ENCODE measurements at regions not wholly inside any gene's neighbourhood (a gene's known extent, or its start where the extent isn't known, plus 50 kb on each side); places are given as distances from the start of the nearest gene placed in this dataset.

DNA sequence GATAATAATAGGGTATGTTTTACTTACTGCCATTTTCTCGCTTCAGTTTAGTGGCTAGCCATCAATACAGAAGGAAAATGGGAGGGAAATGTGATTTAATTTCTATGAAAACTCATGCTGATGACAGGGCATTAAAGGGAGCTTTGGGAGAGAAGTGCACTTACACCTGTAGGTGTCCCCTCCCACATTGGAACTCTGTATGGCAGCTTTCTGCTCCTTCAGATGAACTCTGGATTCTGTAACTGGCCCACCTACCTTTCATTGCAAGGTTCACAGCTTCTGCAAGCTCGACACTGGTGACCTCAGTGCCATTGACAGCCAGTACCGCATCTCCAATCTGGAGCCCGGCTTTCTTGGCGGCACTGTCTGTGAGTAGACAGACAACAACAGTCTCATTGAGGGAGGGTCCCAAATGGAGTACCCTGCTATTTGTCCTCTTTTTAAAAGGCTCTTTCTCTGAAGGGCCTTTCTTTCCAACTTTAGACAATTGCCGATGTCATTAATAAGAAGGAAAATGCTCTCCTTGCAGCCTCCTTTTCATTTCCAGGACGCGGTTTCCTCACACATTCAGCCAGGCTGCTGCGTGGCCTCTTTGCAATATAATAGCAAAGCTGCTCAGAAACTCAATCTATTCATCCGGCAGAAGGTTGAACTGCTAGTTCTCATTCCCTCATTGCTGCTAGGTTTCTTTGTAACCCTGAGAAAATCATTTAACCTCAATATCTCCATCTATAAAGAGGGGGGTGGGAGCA, 63.6 kb downstream of the NUDT12 start:
- DNase-seq (ENCODE audit: insufficient read length) (no peak), FAIRE-seq (no peak)
- TF ChIP-seq TAF1 (IDR thresholded peaks at IDR 0.05; ENCODE audit: borderline replicate concordance, low read depth, low read length) (no peak), POLR2AphosphoS5 (IDR thresholded peaks at IDR 0.05; ENCODE audit: low read depth, low read length) (no peak), POLR2A (IDR thresholded peaks at IDR 0.05; ENCODE audit: low read depth, low read length) (no peak)

DNA sequence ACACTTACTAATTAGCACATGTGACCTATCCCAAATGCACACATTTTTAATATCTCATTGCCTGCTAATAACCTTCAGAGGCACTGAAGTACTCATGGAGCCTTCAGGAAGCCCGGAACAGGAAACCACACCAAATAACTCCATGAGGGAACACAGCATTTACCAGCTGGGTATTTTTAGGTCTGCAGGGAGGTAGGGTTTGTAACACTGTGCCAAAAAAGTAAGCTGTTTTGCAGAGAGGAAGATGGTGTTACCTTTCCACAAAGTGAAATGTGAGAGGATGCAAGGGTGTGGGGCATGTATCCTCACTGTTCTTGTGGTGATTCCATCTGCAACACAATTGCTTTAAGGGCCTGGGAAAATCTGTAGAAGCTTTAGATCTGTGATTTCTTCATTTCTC, 64.4 kb downstream of the NUDT12 start:
- FAIRE-seq = no peak
- DNase-seq (ENCODE audit: insufficient read length) = no peak
- no peak for TF ChIP-seq POLR2AphosphoS5 (IDR thresholded peaks at IDR 0.05; ENCODE audit: low read depth, low read length)
- no peak for TF ChIP-seq POLR2A (IDR thresholded peaks at IDR 0.05; ENCODE audit: low read depth, low read length)
- TF ChIP-seq TAF1 (IDR thresholded peaks at IDR 0.05; ENCODE audit: borderline replicate concordance, low read depth, low read length) = no peak

DNA sequence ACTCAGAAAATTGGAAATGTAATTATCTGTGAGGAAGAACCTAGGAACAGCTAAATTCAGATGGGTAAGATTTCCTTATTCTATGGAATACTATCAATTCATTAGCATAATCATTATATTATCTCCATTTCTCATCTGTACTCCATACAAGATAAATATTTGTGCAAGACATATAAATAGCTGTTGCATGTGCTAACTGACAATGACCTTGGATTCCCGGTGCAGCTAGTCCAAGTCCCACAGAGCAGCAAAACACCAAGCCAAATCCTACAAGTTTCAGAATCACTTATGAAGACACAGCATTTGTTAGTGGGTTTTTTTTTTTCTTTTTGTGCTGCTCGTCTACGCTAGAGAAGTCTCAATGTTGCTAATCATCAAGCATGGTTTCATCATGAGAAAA, 64.8 kb downstream of the NUDT12 start:
- FAIRE-seq (no peak), DNase-seq (ENCODE audit: insufficient read length) (no peak)

DNA sequence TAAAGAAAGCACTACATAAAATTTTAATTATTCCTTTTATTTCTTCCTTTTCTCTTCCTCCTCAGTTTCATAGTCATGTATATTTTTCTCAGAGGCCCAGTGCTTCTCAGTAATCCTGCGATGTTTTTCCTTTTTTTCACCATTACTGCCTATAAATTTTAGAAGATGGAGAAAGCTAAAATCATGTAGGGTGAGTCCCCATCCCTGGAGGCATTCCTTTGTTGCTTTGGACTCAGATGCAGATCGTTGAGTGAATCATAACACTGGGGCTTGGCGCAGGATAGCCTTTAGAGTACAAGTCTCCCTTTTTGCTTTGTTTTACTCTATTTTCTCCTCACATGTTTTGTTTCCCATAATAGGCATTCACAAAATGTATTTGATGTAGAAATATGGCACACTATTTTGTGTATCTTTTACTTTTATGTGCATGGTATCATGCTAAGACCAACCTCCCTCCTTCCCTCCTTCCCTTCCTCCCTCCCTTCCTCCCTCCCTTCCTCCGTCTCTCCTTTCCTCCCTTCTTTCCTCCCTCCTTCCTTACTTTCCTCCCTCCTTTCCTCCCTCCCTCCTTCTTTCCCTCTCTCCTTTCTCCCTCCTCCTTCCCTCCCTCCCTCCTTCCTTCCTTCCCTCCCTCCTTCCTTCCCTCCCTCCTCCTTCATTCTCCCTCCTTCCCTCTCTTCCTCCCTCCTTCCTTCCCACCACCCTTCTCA, 72.4 kb downstream of the NUDT12 start:
- FAIRE-seq = no peak
- TF ChIP-seq POLR2AphosphoS5 (IDR thresholded peaks at IDR 0.05; ENCODE audit: low read depth, low read length) (no peak), POLR2A (IDR thresholded peaks at IDR 0.05; ENCODE audit: low read depth, low read length) (no peak), TAF1 (IDR thresholded peaks at IDR 0.05; ENCODE audit: borderline replicate concordance, low read depth, low read length) (no peak)

More for the DNA sequence above, 64.8 kb downstream of the NUDT12 start:
- TF ChIP-seq POLR2AphosphoS5 (IDR thresholded peaks at IDR 0.05; ENCODE audit: low read depth, low read length) (no peak), TAF1 (IDR thresholded peaks at IDR 0.05; ENCODE audit: borderline replicate concordance, low read depth, low read length) (no peak), POLR2A (IDR thresholded peaks at IDR 0.05; ENCODE audit: low read depth, low read length) (no peak)

DNA sequence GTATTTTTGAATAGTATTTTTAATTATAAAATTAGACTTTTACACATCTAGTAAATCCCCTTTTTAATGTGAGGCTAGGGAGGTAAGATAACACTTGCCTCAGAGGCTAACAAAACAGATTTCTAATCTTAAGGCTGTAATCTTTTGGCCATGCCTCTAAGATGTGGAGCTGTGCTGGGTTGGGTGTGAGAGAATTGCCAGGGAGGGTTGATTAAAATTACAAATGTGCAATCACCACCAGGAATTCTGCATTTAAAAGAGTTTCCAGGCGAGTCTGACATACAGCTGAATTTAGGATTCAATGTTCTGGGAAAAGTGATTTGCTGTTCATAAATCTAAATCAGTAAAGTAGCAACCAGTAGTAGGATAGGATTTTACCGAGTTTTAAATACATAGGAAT, 73.3 kb downstream of the NUDT12 start:
- no peak for DNase-seq (ENCODE audit: insufficient read length)
- TF ChIP-seq POLR2A (IDR thresholded peaks at IDR 0.05; ENCODE audit: low read depth, low read length) (no peak), TAF1 (IDR thresholded peaks at IDR 0.05; ENCODE audit: borderline replicate concordance, low read depth, low read length) (no peak), POLR2AphosphoS5 (IDR thresholded peaks at IDR 0.05; ENCODE audit: low read depth, low read length) (no peak)
- FAIRE-seq = no peak

More for the DNA sequence above, 72.4 kb downstream of the NUDT12 start:
- DNase-seq (ENCODE audit: insufficient read length) = no peak

DNA sequence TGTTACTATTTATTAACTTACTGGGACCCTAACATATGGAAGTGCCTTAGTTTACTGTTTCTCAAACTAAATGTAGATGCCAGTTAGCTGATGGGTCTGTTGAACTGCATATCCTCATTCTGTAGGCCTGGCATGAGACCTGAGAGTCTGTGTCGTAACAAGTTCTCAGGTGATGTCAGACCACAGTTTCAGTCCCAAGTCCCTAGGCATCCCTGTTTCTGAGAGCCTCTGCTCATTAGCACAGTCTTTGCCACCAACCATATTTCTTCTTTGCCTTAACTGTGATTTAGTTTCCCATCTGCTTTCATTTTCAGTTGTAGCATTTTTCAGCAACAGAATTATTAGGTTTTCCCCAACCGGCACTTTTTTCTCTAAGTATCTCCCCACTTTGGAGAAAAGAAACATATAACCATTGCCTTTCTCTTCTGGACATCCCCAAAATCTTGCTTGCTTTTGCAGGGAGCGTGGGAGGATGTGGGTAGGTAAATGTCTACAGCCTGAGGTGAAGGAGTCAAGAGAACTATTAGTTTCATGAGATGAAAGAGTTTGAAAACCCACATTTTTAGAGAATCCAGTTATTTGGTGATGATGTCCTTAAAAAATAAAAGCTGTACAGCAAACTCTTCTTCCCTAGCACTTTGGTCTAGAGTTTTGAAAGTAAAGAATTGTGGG, 74.6 kb downstream of the NUDT12 start:
- DNase-seq (ENCODE audit: insufficient read length) = no peak
- TF ChIP-seq POLR2AphosphoS5 (IDR thresholded peaks at IDR 0.05; ENCODE audit: low read depth, low read length) (no peak), POLR2A (IDR thresholded peaks at IDR 0.05; ENCODE audit: low read depth, low read length) (no peak), TAF1 (IDR thresholded peaks at IDR 0.05; ENCODE audit: borderline replicate concordance, low read depth, low read length) (no peak)
- no peak for FAIRE-seq

DNA sequence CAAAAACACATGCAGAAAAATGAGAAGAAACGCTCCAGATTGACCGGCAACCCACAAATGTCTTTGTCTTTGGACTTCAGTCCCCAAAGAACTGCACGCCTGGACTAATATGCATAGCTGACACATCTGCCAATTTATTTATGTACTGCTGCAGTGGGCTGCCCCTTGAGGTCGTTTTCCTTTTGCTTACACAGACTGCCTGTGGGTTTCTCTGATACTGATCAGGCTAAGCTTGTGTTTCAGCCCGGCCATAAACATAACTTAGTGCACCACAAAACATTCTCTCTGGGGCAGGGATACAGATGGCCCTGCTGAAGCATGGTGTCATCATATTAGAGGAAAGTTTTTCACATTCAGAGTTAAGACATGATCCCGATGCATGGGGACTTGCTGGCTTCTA, 75.4 kb downstream of the NUDT12 start:
- TF ChIP-seq POLR2A (IDR thresholded peaks at IDR 0.05; ENCODE audit: low read depth, low read length) (no peak), POLR2AphosphoS5 (IDR thresholded peaks at IDR 0.05; ENCODE audit: low read depth, low read length) (no peak), TAF1 (IDR thresholded peaks at IDR 0.05; ENCODE audit: borderline replicate concordance, low read depth, low read length) (no peak)

DNA sequence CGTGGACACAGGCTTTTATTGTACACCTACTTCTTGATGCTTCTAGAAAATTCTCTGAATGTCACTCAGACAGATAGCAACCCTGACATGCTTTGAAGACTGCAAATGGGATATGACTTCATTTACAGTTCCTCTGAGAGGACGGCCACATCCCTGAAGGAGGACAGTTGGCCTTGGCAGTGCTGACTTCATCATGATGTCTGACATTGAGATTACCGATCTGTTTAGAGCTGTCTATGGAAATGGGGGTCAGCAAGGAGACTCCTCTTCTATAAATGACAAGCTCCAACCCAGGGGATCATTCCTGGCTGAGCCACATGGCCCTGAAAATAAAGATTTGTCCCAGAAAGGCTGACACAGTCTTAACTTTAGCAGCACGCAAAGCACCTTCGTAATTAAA, 75.8 kb downstream of the NUDT12 start:
- no peak for TF ChIP-seq POLR2A (IDR thresholded peaks at IDR 0.05; ENCODE audit: low read depth, low read length)
- no peak for TF ChIP-seq TAF1 (IDR thresholded peaks at IDR 0.05; ENCODE audit: borderline replicate concordance, low read depth, low read length)
- no peak for TF ChIP-seq POLR2AphosphoS5 (IDR thresholded peaks at IDR 0.05; ENCODE audit: low read depth, low read length)
- no peak for FAIRE-seq
- no peak for DNase-seq (ENCODE audit: insufficient read length)

More for the DNA sequence above, 75.4 kb downstream of the NUDT12 start:
- DNase-seq (ENCODE audit: insufficient read length) = no peak
- no peak for FAIRE-seq

DNA sequence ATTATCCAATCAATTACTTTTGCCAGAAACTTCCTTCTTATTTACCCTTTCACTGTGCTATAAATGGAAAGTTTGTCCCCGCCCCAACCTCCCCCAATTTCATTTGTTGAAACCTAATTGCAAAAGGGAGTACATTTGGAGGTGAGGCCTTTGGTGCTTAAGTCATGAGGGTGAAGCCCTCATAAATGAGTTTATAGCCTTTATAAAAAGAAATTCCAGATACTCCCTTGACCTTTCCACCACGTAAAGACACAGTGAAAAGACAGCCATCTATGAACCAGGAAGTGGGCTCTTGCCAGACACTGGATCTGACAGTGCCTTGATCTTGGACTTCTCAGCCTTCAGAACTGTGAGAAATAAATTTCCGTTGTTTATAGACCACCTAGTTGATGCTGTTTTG, 82.3 kb downstream of the NUDT12 start:
- FAIRE-seq = no peak
- TF ChIP-seq TAF1 (IDR thresholded peaks at IDR 0.05; ENCODE audit: borderline replicate concordance, low read depth, low read length) (no peak), POLR2AphosphoS5 (IDR thresholded peaks at IDR 0.05; ENCODE audit: low read depth, low read length) (no peak), POLR2A (IDR thresholded peaks at IDR 0.05; ENCODE audit: low read depth, low read length) (no peak)
- DNase-seq (ENCODE audit: insufficient read length) = no peak

DNA sequence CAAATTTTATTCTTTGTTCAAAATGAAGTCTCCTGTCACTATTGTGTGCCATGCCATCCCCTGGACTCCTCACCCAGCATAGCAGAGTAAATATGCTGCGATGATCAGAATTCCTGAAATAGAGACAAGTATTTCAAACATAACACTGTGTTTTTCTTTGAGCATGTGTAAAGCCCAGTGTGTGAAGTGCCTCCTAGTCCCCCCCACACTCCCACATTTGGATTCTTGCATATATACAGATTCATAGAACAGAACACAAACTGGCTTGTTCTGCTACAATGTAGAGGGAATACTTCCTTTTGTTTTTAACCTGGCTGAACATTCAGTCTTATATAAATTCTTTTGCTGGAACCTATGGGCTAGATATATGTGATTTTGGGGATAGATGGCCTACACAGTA, 84.9 kb downstream of the NUDT12 start:
- TF ChIP-seq TAF1 (IDR thresholded peaks at IDR 0.05; ENCODE audit: borderline replicate concordance, low read depth, low read length) = no peak
- FAIRE-seq (no peak), DNase-seq (ENCODE audit: insufficient read length) (no peak)

DNA sequence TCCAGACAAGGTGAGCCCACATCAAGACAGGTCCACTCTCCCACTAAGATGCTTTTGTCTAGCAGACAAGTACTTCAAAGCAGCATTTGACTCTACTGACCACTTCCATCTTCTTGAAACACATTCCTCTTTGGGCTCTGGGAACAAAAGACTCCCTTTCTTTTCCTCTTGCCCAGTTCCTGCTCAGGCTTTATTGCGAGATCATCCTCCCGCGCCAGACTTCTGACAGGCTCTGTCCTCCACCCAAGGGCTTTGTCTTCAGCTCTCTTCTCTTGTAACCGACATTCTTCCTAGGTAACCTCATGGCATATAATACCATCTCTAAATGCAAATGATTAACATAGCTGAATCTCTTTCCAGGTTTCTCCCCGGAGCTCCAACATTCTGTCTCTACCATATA, 85.8 kb downstream of the NUDT12 start:
- FAIRE-seq (no peak), DNase-seq (ENCODE audit: insufficient read length) (no peak)
- TF ChIP-seq TAF1 (IDR thresholded peaks at IDR 0.05; ENCODE audit: borderline replicate concordance, low read depth, low read length) (no peak), POLR2AphosphoS5 (IDR thresholded peaks at IDR 0.05; ENCODE audit: low read depth, low read length) (no peak), POLR2A (IDR thresholded peaks at IDR 0.05; ENCODE audit: low read depth, low read length) (no peak)

All from GM12892 (cell line).